H1 (cell line): ENCODE measurements at regions not wholly inside any gene's neighbourhood (a gene's known extent, or its start where the extent isn't known, plus 50 kb on each side); places are given as distances from the start of the nearest gene placed in this dataset.

Source experiments
- CTCF ChIA-PET: fragments of 300-600 bp; sonication (Branson Sonifier 250); formaldehyde crosslinking; loops from one replicate; lab custom pipeline; 2021; ENCODE audit not compliant: partially characterized antibody; lab: Charles Lee
- POLR2A ChIA-PET: fragments of 300-600 bp; sonication (Branson Sonifier 250); formaldehyde crosslinking; loops from one replicate; lab custom pipeline; 2021; ENCODE audit warnings: inconsistent platforms; ENCODE audit not compliant: partially characterized antibody; lab: Charles Lee
- DNase-seq, 2 experiments: peaks; one replicate each; pipeline versions ENCODE4 v3.0.0 to v3.0.0-alpha.2; 2010 to 2022; ENCODE audit warnings: low spot score in 2 of 2, low read depth in 1 of 2, mixed read lengths in 1 of 2
- FAIRE-seq: peaks from 2 replicates; lab custom pipeline; 2011; peaks lifted over from hg19 to GRCh38; lab: Jason Lieb, UNC
- H2AFZ ChIP-seq: 2 replicates; pipeline ENCODE4 v1.8.1; 2012; ENCODE audit warnings: low read length, inconsistent platforms
- H2AK5ac ChIP-seq: 2 replicates; pipeline ENCODE4 v1.6.1; 2013; ENCODE audit warnings: low read depth, low read length
- H2BK120ac ChIP-seq: replicated peaks from 2 replicates; pipeline ENCODE3; 2013; ENCODE audit warnings: low read depth, low read length, inconsistent platforms
- H2BK12ac ChIP-seq: 2 replicates; pipeline ENCODE4 v1.6.1; 2013; ENCODE audit warnings: low read depth, low read length
- H2BK15ac ChIP-seq: 2 replicates; pipeline ENCODE4 v1.6.1; 2013; ENCODE audit warnings: low read length
- H2BK20ac ChIP-seq: 2 replicates; pipeline ENCODE4 v1.6.1; 2013; ENCODE audit warnings: low read length
- H2BK5ac ChIP-seq: 2 replicates; pipeline ENCODE4 v1.6.1; 2013; ENCODE audit warnings: low read depth, low read length
- H3K14ac ChIP-seq: 2 replicates; pipeline ENCODE4 v1.6.1; 2013; ENCODE audit warnings: inconsistent platforms; ENCODE audit not compliant: insufficient read length
- H3K18ac ChIP-seq: 2 replicates; pipeline ENCODE4 v1.6.1; 2013; ENCODE audit warnings: low read length; ENCODE audit errors: extremely low read depth
- H3K23ac ChIP-seq: 2 replicates; pipeline ENCODE4 v1.6.1; 2013; ENCODE audit warnings: inconsistent platforms; ENCODE audit not compliant: insufficient read length
- H3K23me2 ChIP-seq: 2 replicates; pipeline ENCODE4 v1.6.1; 2013; ENCODE audit warnings: low read depth, low read length
- H3K27ac ChIP-seq: 2 replicates; pipeline ENCODE4 v1.6.1; 2011; ENCODE audit warnings: low read depth, low read length, inconsistent platforms
- H3K27me3 ChIP-seq, 4 experiments: replicated peaks in 1 of 4; 1 replicate in 1 of 4; 2 replicates in 3 of 4; pipeline versions ENCODE4 v1.6.1 to v1.8.1; 2011 to 2013; ENCODE audit warnings: low read length in 3 of 4, mild to moderate bottlenecking in 3 of 4, inconsistent platforms in 2 of 4, mixed read lengths in 2 of 4, moderate library complexity in 1 of 4; ENCODE audit not compliant: control insufficient read depth in 3 of 4, insufficient read depth in 3 of 4; ENCODE audit errors: extremely low read depth in 1 of 4
- H3K36me3 ChIP-seq, 4 experiments: 2 replicates each; pipeline versions ENCODE4 v1.6.1 to v1.8.1; 2011 to 2013; ENCODE audit warnings: mild to moderate bottlenecking in 4 of 4, low read length in 3 of 4, moderate library complexity in 2 of 4, control low read depth in 1 of 4, inconsistent platforms in 1 of 4; ENCODE audit not compliant: insufficient read depth in 4 of 4, control insufficient read depth in 2 of 4
- H3K4ac ChIP-seq: replicated peaks from 2 replicates; pipeline ENCODE3; 2013; ENCODE audit warnings: low read length, low read depth, mixed read lengths, inconsistent platforms; ENCODE audit not compliant: insufficient read length
- H3K4me1 ChIP-seq, 4 experiments: replicated peaks in 1 of 4; 1 replicate in 1 of 4; 2 replicates in 3 of 4; pipeline versions ENCODE4 v1.6.1 to v1.8.1; 2011 to 2013; ENCODE audit warnings: low read length in 3 of 4, inconsistent platforms in 2 of 4, mixed read lengths in 1 of 4; ENCODE audit not compliant: insufficient read depth in 4 of 4, control insufficient read depth in 3 of 4
- H3K4me2 ChIP-seq, 2 experiments: 2 replicates each; pipeline versions ENCODE4 v1.6.1 to v1.8.1; 2011 to 2013; ENCODE audit warnings: low read depth in 2 of 2, low read length in 2 of 2, control low read depth in 1 of 2, inconsistent platforms in 1 of 2, mild to moderate bottlenecking in 1 of 2; ENCODE audit not compliant: insufficient read depth in 1 of 2
- H3K4me3 ChIP-seq, 4 experiments: fragments of 200-600, 300-600 bp in 1 of 4; sonication (generic), shearing (Covaris generic), sonication (Bioruptor Twin) in 1 of 4; 2 replicates each; pipeline versions ENCODE4 v1.5.1 to v1.8.1; 2011 to 2016; ENCODE audit warnings: low read length in 4 of 4, low read depth in 3 of 4, control low read depth in 2 of 4, inconsistent platforms in 2 of 4, mild to moderate bottlenecking in 2 of 4, mixed read lengths in 1 of 4, moderate library complexity in 1 of 4; ENCODE audit not compliant: insufficient read depth in 2 of 4; ENCODE audit errors: extremely low read depth in 1 of 4
- H3K56ac ChIP-seq: replicated peaks from 2 replicates; pipeline ENCODE3; 2013; ENCODE audit warnings: low read depth, mild to moderate bottlenecking, mixed read lengths, low read length, inconsistent platforms; ENCODE audit not compliant: insufficient read length
- H3K79me1 ChIP-seq: 2 replicates; pipeline ENCODE4 v1.6.1; 2013; ENCODE audit warnings: low read depth, low read length, control low read depth
- H3K79me2 ChIP-seq, 2 experiments: 2 replicates each; pipeline versions ENCODE4 v1.6.1 to v1.8.1; 2012 to 2013; ENCODE audit warnings: low read length in 2 of 2, mild to moderate bottlenecking in 2 of 2, inconsistent platforms in 1 of 2; ENCODE audit not compliant: insufficient read depth in 2 of 2, control insufficient read depth in 1 of 2
- H3K9ac ChIP-seq, 4 experiments: replicated peaks in 1 of 4; 1 replicate in 1 of 4; 2 replicates in 3 of 4; pipeline versions ENCODE4 v1.6.1 to v1.8.1; 2011 to 2013; ENCODE audit warnings: low read depth in 3 of 4, low read length in 3 of 4, control low read depth in 2 of 4, mild to moderate bottlenecking in 2 of 4, moderate library complexity in 2 of 4, inconsistent platforms in 1 of 4; ENCODE audit errors: extremely low read depth in 1 of 4
- H3K9me3 ChIP-seq, 2 experiments: 2 replicates each; pipeline versions ENCODE4 v1.6.1 to v1.8.1; 2012 to 2013; ENCODE audit warnings: mild to moderate bottlenecking in 2 of 2, moderate library complexity in 2 of 2, control low read depth in 1 of 2, inconsistent platforms in 1 of 2, low read depth in 1 of 2, low read length in 1 of 2, mixed read lengths in 1 of 2; ENCODE audit not compliant: insufficient read depth in 2 of 2
- H4K20me1 ChIP-seq, 2 experiments: replicated peaks in 1 of 2; 2 replicates each; pipeline versions ENCODE3 to v1.8.1; 2011 to 2013; ENCODE audit warnings: inconsistent platforms in 2 of 2, low read length in 2 of 2, mild to moderate bottlenecking in 1 of 2; ENCODE audit not compliant: insufficient read depth in 2 of 2, control insufficient read depth in 1 of 2
- H4K5ac ChIP-seq: 2 replicates; pipeline ENCODE4 v1.6.1; 2013; ENCODE audit warnings: low read length, low read depth, mixed read lengths, inconsistent platforms; ENCODE audit not compliant: insufficient read length
- H4K8ac ChIP-seq: 2 replicates; pipeline ENCODE4 v1.8.0; 2013; ENCODE audit warnings: mild to moderate bottlenecking, moderate library complexity, low read length, inconsistent platforms; ENCODE audit not compliant: insufficient read depth; ENCODE audit errors: extremely low read depth
- H4K91ac ChIP-seq: replicated peaks from 2 replicates; pipeline ENCODE3; 2013; ENCODE audit warnings: low read length, mixed read lengths, inconsistent platforms; ENCODE audit not compliant: insufficient read length
- ASH2L ChIP-seq: fragments of 200-600, 300-600 bp; sonication (generic); IDR thresholded peaks from one replicate; pipeline ENCODE4 v1.7.1; 2017; ENCODE audit warnings: low read length
- BACH1 ChIP-seq: IDR thresholded peaks from 2 replicates; pipeline ENCODE4 v1.6.1; 2012; ENCODE audit warnings: low read length, improper control_type of control experiment
- GABPA ChIP-seq: IDR thresholded peaks from 2 replicates; pipeline ENCODE4 v1.6.1; 2011; ENCODE audit warnings: mild to moderate bottlenecking, low read length, moderate library complexity, borderline replicate concordance; ENCODE audit not compliant: insufficient read depth
- JUN ChIP-seq: IDR thresholded peaks from 2 replicates; pipeline ENCODE4 v1.6.1; 2011; ENCODE audit warnings: low read depth, mild to moderate bottlenecking, improper control_type of control experiment, low read length
- JUND ChIP-seq: IDR thresholded peaks from 2 replicates; pipeline ENCODE4 v1.6.1; 2011; ENCODE audit warnings: mild to moderate bottlenecking, improper control_type of control experiment, low read length
- RBBP5 ChIP-seq: IDR thresholded peaks from 2 replicates; pipeline ENCODE4 v1.7.1; 2012; ENCODE audit warnings: low read depth, mild to moderate bottlenecking, inconsistent platforms, low read length, moderate library complexity, borderline replicate concordance
- RFX5 ChIP-seq: IDR thresholded peaks from 2 replicates; pipeline ENCODE4 v1.6.1; 2011; ENCODE audit warnings: low read depth, low read length, improper control_type of control experiment, borderline replicate concordance
- SAP30 ChIP-seq: fragments of 300-600 bp; sonication (generic); IDR thresholded peaks from 2 replicates; pipeline ENCODE4 v1.7.1; 2012; ENCODE audit warnings: low read length, moderate library complexity, mild to moderate bottlenecking, inconsistent platforms; ENCODE audit not compliant: insufficient read depth, insufficient replicate concordance
- SP4 ChIP-seq: IDR thresholded peaks from 2 replicates; pipeline ENCODE4 v1.6.1; 2012; ENCODE audit warnings: low read length, inconsistent platforms
- WGBS, 2 experiments: shearing (Covaris generic) in 1 of 2; methylation state at CpG; one replicate each; pipeline versions ENCODE4 v1.1.6 to v1.1.7; 2013 to 2015; ENCODE audit warnings: low lambda C conversion rate in 2 of 2, mixed read lengths in 2 of 2, inconsistent platforms in 1 of 2, low coverage in 1 of 2, missing lambda C conversion rate in 1 of 2; ENCODE audit not compliant: insufficient replicate concordance in 2 of 2, insufficient coverage in 1 of 2, insufficient read length in 1 of 2; ENCODE audit errors: extremely low coverage in 1 of 2, missing lambda C conversion rate in 1 of 2; 5-methylcytosine and 5-hydroxymethylcytosine counted together
- TF ChIP-seq, protein P1 (sequence below): IDR thresholded peaks from 2 replicates; pipeline ENCODE4 v1.6.1; 2011; ENCODE audit warnings: low read depth, mild to moderate bottlenecking, low read length; ENCODE audit not compliant: insufficient read depth

- Histone ChIP-seq H3K56ac (no peak overlapping the region), H3K4me3 (no peak overlapping the region), H3K9ac (no peak overlapping the region), H3K18ac (no peak overlapping the region), H3K23me2 (no peaks in the 10 kb centered on the region), H2AFZ (no peak overlapping the region), H4K5ac (no peak overlapping the region), H3K14ac (no peak overlapping the region), H3K4me2 (no peak overlapping the region), H4K8ac (no peak overlapping the region), H2AK5ac (no peak overlapping the region), H2BK5ac (no peak overlapping the region), H3K79me2 (no peaks in the 10 kb centered on the region), H2BK120ac (no peak overlapping the region), H3K9me3 (0 out of 4 replicates have a peak, but pooled peaks cover 0 to 5% of the 10 kb centered on the region in 2 experiments), H2BK15ac (no peak overlapping the region), H3K23ac (no peak overlapping the region), H3K4me1 (no peaks in the 10 kb centered on the region), H4K20me1 (no peaks in the 10 kb centered on the region), H3K4ac (no peak overlapping the region), H3K79me1 (no peaks in the 10 kb centered on the region), H2BK20ac (no peak overlapping the region), H3K36me3 (no peaks in the 10 kb centered on the region), H2BK12ac (no peak overlapping the region), H3K27me3 (no peaks in the 10 kb centered on the region), H4K91ac (no peak overlapping the region), H3K27ac (no peak overlapping the region)
- TF ChIP-seq ASH2L (no peak), JUN (no peak), GABPA (no peak), JUND (no peak), RFX5 (no peak), RBBP5 (no peak), SP4 (no peak), SAP30 (no peak), BACH1 (no peak)
- TF ChIP-seq, protein P1, sequence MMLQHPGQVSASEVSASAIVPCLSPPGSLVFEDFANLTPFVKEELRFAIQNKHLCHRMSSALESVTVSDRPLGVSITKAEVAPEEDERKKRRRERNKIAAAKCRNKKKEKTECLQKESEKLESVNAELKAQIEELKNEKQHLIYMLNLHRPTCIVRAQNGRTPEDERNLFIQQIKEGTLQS: no peak
- DNase-seq: no peak
- CTCF ChIA-PET: no interaction called here
- no peak for FAIRE-seq
- WGBS, 2 experiments: 88% methylated on average over 4 of the region's 4 CpGs; no CpG with 5 or more reads in 1 of the 2 experiments
- POLR2A ChIA-PET: no interaction called here
Observed at GRCh38 chr21:27306791-27307775, 340.2 kb upstream of the ADAMTS5 start.
